GM13977 (cell line): ENCODE measurements at regions not wholly inside any gene's neighbourhood (a gene's known extent, or its start where the extent isn't known, plus 50 kb on each side); places are given as distances from the start of the nearest gene placed in this dataset.

Experiments
- DNase-seq: peaks from one replicate; pipeline ENCODE4 v3.0.0; 2012; ENCODE audit warnings: low spot score
- in situ Hi-C: fragments of 300-500 bp; cut with MboI; formaldehyde crosslinking; loops from one replicate; pipeline ENCODE4 v1.12.0; 2022; ENCODE audit warnings: low sequenced_read_pairs, low pct_unique_long_range_greater_than_20kb, mixed read lengths, inconsistent platforms; ENCODE audit not compliant: unreplicated experiment
- TF ChIP-seq, protein P1 (sequence below): IDR thresholded peaks from 2 replicates; pipeline ENCODE4 v1.5.1; 2012; ENCODE audit warnings: mild to moderate bottlenecking, control low read depth; ENCODE audit not compliant: insufficient read depth; ENCODE audit errors: extremely low read depth, missing control alignments

DNA sequence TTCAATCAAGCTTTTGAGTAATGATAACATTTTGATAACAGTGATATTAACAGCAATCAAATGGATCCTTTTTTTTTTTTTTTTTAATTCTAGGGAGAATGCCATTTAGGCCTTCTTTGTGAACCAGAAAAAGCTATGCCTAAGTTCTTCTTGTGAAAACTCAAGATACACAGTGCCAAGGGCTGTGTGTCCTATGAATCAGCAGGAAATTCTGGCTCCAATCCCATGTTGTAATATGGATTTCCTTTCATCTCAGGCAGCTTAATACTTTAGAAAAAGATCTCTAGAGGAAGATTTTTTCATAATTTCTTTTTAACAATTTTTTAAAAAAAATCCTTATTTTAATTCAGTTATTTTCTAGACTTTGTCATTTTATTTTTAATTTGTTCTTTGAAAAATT lies 96.1 kb downstream of the NUDT12 start:
- TF ChIP-seq, protein P1, sequence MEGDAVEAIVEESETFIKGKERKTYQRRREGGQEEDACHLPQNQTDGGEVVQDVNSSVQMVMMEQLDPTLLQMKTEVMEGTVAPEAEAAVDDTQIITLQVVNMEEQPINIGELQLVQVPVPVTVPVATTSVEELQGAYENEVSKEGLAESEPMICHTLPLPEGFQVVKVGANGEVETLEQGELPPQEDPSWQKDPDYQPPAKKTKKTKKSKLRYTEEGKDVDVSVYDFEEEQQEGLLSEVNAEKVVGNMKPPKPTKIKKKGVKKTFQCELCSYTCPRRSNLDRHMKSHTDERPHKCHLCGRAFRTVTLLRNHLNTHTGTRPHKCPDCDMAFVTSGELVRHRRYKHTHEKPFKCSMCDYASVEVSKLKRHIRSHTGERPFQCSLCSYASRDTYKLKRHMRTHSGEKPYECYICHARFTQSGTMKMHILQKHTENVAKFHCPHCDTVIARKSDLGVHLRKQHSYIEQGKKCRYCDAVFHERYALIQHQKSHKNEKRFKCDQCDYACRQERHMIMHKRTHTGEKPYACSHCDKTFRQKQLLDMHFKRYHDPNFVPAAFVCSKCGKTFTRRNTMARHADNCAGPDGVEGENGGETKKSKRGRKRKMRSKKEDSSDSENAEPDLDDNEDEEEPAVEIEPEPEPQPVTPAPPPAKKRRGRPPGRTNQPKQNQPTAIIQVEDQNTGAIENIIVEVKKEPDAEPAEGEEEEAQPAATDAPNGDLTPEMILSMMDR = no peak
- in situ Hi-C loops = no loop called here
- no peak for DNase-seq

DNA sequence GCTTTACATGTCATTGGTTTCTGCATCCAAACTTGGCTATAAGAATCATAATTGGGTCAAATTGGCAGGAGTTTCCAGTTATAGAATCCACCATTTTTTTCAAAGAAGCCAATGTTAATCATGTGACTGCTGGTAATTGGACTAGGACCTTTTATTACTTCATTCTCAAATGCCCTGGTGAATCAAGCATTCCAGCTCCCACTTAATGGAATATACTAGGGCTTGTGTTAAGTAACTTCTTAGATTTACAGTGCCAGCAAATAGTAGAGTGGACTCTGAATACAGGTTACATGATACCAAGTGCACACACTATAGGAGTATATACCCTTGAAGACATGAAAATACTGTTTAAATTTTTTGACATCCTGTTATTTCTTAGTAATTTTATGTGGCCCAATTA lies 96.7 kb downstream of the NUDT12 start:
- TF ChIP-seq, protein P1 = no peak
- no peak for DNase-seq
- in situ Hi-C loops = no loop called here

DNA sequence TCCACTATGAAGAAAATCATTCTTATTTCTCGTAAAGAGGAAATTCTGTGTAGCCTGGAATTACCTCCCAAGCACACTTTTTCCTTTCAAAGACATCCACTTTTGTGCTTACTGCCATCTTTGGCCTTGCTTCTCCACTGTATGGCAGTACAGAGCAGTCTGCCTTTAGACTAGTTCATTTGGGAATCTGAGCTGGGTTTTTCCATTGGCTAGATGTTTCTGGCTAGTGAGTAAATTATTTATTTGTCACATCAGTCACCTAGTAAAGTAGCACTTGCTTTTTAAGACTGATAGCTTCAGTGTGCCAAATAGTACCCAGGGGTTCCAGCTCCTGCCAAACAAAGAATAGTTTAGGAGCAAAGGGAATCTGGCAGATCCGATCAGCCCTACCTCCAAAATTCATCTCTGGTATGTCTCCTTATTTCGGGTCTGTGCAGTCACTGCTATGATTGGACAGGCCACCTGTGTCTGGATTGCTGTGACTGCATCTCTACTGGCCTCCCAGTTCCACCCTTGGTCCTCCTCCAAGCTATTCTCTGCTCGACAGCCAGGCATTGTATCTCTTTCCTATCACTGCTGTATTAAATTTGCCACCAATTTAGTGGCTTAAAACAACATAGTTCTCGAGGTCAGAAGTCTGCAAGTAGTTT lies 97.6 kb downstream of the NUDT12 start:
- TF ChIP-seq, protein P1 = no peak
- in situ Hi-C loops = no loop called here
- DNase-seq = no peak

DNA sequence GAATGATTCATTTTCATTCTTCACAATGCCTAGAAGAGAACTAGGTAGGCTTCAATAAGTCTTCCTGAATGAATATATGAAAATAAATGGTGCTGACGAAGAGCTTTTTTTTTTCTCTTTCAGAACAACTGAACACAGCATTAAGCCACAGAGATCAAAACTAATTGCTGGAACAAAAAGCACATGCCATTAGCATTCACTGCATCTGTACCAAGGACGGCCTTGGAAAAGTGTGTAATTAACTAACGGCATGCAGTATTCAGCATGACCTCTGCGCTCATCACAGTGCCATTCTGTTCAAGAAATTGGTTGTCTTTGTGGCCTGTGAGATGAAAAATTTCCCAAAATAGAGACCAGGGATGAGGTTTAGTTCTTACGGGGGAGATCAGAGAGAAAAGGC lies 99.3 kb downstream of the NUDT12 start:
- in situ Hi-C loops = no loop called here
- DNase-seq = no peak
- TF ChIP-seq, protein P1 = no peak

DNA sequence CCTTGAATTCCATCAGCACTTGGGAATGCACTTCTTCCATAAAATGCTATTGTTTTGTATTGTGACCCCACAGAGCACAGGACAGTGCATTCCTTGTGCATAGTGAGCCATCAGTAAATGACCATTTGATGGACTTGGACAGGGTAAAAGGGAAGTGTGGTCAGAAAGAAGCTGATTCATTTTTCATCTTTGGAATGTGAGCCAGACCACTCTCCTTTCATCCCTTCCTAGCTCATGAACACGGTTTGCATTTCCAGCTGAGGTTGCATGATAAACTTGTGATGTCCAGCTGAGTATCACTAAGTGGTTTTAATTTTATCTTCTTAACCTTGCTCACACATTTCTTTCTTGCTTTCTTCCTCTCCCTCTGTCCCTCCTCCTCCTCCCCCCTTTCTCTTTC lies 101.3 kb downstream of the NUDT12 start:
- DNase-seq = no peak
- TF ChIP-seq, protein P1 = no peak
- in situ Hi-C loops = no loop called here

DNA sequence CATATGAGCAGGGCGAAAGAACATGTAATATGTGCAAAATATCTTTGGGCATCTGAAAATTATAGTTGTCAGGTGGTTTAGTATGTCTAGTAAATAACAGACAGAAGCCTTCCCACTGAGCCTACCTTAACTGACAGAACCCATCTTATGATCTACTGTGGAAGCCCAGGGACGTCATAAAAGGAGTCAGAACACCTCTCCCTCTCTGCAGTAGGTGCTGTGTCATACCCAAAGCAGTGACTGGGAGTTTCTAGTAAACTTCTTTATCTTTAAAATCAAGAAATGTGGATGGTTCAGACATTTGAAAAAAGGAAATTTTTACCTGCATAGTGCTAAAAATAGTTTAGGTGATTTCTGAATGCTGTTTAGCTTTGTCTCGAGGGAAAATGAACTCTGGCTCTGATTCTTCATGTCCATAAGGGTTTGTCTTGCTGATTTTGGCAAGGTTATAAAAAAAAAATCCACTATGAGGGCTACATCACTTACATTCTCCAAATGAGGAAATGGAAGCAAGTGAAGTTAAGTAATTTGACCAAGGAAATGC lies 104.0 kb downstream of the NUDT12 start:
- in situ Hi-C loops = no loop called here
- DNase-seq = no peak
- TF ChIP-seq, protein P1 = no peak

DNA sequence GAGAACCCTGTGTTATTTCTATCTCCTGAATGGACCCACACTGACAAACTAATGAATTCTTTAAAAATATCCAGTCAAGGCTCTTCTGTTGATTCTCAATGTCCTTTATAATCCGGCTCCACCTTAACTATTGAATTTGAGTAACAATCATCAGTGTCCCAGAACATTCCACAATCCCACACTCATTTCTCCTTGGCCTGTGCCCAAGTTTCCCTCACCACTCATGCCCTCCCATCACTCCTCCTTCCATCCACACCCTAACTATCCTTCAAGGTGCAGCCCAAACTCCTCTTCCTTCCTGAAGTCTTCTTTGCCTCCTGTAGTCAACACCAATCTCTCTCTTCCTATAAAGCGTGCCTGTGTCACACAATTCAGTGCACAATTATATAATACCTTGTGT lies 106.1 kb downstream of the NUDT12 start:
- no peak for DNase-seq
- TF ChIP-seq, protein P1 = no peak
- in situ Hi-C loops = no loop called here
